Gastrocnemius medialis (tissue), 4 donors: ENCODE measurements at regions not wholly inside any gene's neighbourhood (a gene's known extent, or its start where the extent isn't known, plus 50 kb on each side); places are given as distances from the start of the nearest gene placed in this dataset.

ENCODE experiments used
- ATAC-seq, 2 donors: fragments of 150-250 bp; one replicate each; pipeline ENCODE4 v1.9.1; 2016
- DNase-seq, 2 donors: peaks; one replicate each; pipeline ENCODE4 v3.0.0-alpha.2; 2019
- H3K27ac ChIP-seq, 4 donors: fragments of 200-600 bp; sonication (generic); 1 replicate in 1 of 4; 2 replicates in 3 of 4; pipeline ENCODE4 v1.5.1; 2016 to 2018; ENCODE audit warnings: mild to moderate bottlenecking in 2 of 4, moderate library complexity in 1 of 4
- H3K27me3 ChIP-seq, 3 donors: fragments of 200-600 bp; sonication (generic) in 2 of 3; 1 replicate in 1 of 3; 2 replicates in 2 of 3; pipeline versions ENCODE4 v1.5.1 to v1.6.0; 2016 to 2019; ENCODE audit warnings: mild to moderate bottlenecking in 1 of 3, moderate library complexity in 1 of 3
- H3K36me3 ChIP-seq, 2 donors: fragments of 200-600 bp; sonication (generic) in 1 of 2; one replicate each; pipeline ENCODE4 v1.5.1; 2017 to 2018
- H3K4me1 ChIP-seq, 2 donors: fragments of 200-600 bp; sonication (generic) in 1 of 2; one replicate each; pipeline ENCODE4 v1.5.1; 2016 to 2017; ENCODE audit warnings: mild to moderate bottlenecking in 2 of 2
- H3K4me3 ChIP-seq, 4 donors: fragments of 200-600 bp; sonication (generic) in 3 of 4; 1 replicate in 1 of 4; 2 replicates in 3 of 4; pipeline ENCODE4 v1.5.1; 2016 to 2019; ENCODE audit warnings: mild to moderate bottlenecking in 2 of 4
- H3K9me3 ChIP-seq, 3 donors: fragments of 200-600 bp; sonication (generic) in 2 of 3; 1 replicate in 1 of 3; 2 replicates in 2 of 3; pipeline ENCODE4 v1.5.1; 2016 to 2019
- CTCF ChIP-seq, 5 experiments: fragments of 450-650 bp in 3 of 5; fragments of 200-600 bp in 2 of 5; sonication (generic) in 2 of 5; IDR thresholded peaks in 4 of 5; conservative IDR thresholded peaks in 1 of 5; 1 replicate in 4 of 5; 2 replicates in 1 of 5; pipeline ENCODE4 v1.5.1; 2016 to 2019; ENCODE audit warnings: antibody characterized with exemption in 5 of 5, mild to moderate bottlenecking in 3 of 5, moderate library complexity in 3 of 5
- POLR2A ChIP-seq, 2 donors: fragments of 450-650 bp; IDR thresholded peaks; one replicate each; pipeline ENCODE4 v1.6.1; 2017; ENCODE audit warnings: antibody characterized with exemption in 2 of 2, mild to moderate bottlenecking in 2 of 2, moderate library complexity in 2 of 2
- in situ Hi-C, 4 donors: fragments of 200-750 bp; cut with MboI; loops; one replicate each; pipeline versions ENCODE4 v1.15.0 to v1.8.0; 2017; ENCODE audit warnings: low sequenced_read_pairs in 4 of 4
- intact Hi-C: fragments of 100-400 bp; cut with DNase I; formaldehyde crosslinking; loops from one replicate; pipeline ENCODE4 v1.15.1; 2023; ENCODE audit warnings: low total_unique reads

- Histone ChIP-seq H3K9me3 (no peaks in the 10 kb centered on the region), H3K27me3 (no peaks in the 10 kb centered on the region), H3K4me1 (no peaks in the 10 kb centered on the region), H3K4me3 (no peak overlapping the region), H3K36me3 (no peaks in the 10 kb centered on the region), H3K27ac (no peak overlapping the region)
- DNase-seq (no peak), ATAC-seq (no peak)
- no peak for TF ChIP-seq CTCF (IDR thresholded peaks at IDR 0.05 in 4 of 5, conservative IDR thresholded peaks at IDR 0.05 in 1 of 5)
- TF ChIP-seq POLR2A (IDR thresholded peaks at IDR 0.05), result no peak
- in situ Hi-C loops (loop anchor here in 1 of 4 donors (10.0 kb wide), 1 partner anchor 52 kb away; no protein-coding TSS in a partner anchor), intact Hi-C loops (no loop called here)
These were observed 105.7 kb upstream of the ALDH1B1 start for GRCh38 chr9:38286766-38287165.

GRCh38 chr9:38286357-38286756, 106.1 kb upstream of the ALDH1B1 start:
- TF ChIP-seq POLR2A (IDR thresholded peaks at IDR 0.05), result no peak
- in situ Hi-C loops (loop anchor here in 1 of 4 donors (10.0 kb wide), 1 partner anchor 52 kb away; no protein-coding TSS in a partner anchor), intact Hi-C loops (no loop called here)
- DNase-seq (no peak), ATAC-seq (no peak)
- Histone ChIP-seq H3K9me3 (no peaks in the 10 kb centered on the region), H3K27me3 (no peaks in the 10 kb centered on the region), H3K36me3 (no peaks in the 10 kb centered on the region), H3K4me1 (no peaks in the 10 kb centered on the region), H3K27ac (no peak overlapping the region), H3K4me3 (no peak overlapping the region)

- in situ Hi-C loops, result loop anchor here in 1 of 4 donors (10.0 kb wide), 1 partner anchor 50 kb away; no protein-coding TSS in a partner anchor
- no peaks in the 10 kb centered on the region for H3K27me3 ChIP-seq
- no peaks in the 10 kb centered on the region for H3K36me3 ChIP-seq
- no peak overlapping the region for H3K27ac ChIP-seq
- no peak for ATAC-seq
- H3K9me3 ChIP-seq, result no peaks in the 10 kb centered on the region
- H3K4me1 ChIP-seq, result no peaks in the 10 kb centered on the region
- intact Hi-C loops, result no loop called here
- DNase-seq, result no peak
- H3K4me3 ChIP-seq, result no peak overlapping the region
- TF ChIP-seq POLR2A (IDR thresholded peaks at IDR 0.05) (no peak), CTCF (IDR thresholded peaks at IDR 0.05 in 4 of 5, conservative IDR thresholded peaks at IDR 0.05 in 1 of 5) (no peak)
These were observed 107.3 kb upstream of the ALDH1B1 start for GRCh38 chr9:38285236-38285635.

GRCh38 chr9:38284588-38285051, 107.9 kb upstream of the ALDH1B1 start:
- ATAC-seq (no peak), DNase-seq (no peak)
- Histone ChIP-seq H3K27ac (no peak overlapping the region), H3K27me3 (no peaks in the 10 kb centered on the region), H3K4me3 (no peak overlapping the region), H3K9me3 (no peaks in the 10 kb centered on the region), H3K36me3 (no peaks in the 10 kb centered on the region), H3K4me1 (no peaks in the 10 kb centered on the region)
- TF ChIP-seq CTCF (IDR thresholded peaks at IDR 0.05 in 4 of 5, conservative IDR thresholded peaks at IDR 0.05 in 1 of 5) (no peak), POLR2A (IDR thresholded peaks at IDR 0.05) (no peak)
- in situ Hi-C loops, result loop anchor here in 1 of 4 donors (10.0 kb wide), 1 partner anchor 50 kb away; no protein-coding TSS in a partner anchor
- intact Hi-C loops, result no loop called here

- Histone ChIP-seq H3K4me3 (no peak overlapping the region), H3K4me1 (no peaks in the 10 kb centered on the region), H3K36me3 (no peaks in the 10 kb centered on the region), H3K9me3 (no peaks in the 10 kb centered on the region), H3K27ac (no peak overlapping the region), H3K27me3 (no peaks in the 10 kb centered on the region)
- in situ Hi-C loops (loop anchor here in 1 of 4 donors (10.0 kb wide), 1 partner anchor 49 kb away; no protein-coding TSS in a partner anchor), intact Hi-C loops (no loop called here)
- ATAC-seq, result no peak
- TF ChIP-seq POLR2A (IDR thresholded peaks at IDR 0.05) (no peak), CTCF (IDR thresholded peaks at IDR 0.05 in 4 of 5, conservative IDR thresholded peaks at IDR 0.05 in 1 of 5) (no peak)
- DNase-seq, result no peak
These were observed 108.4 kb upstream of the ALDH1B1 start for GRCh38 chr9:38284039-38284575.
